HG03442 (cell line): ENCODE measurements at regions not wholly inside any gene's neighbourhood (a gene's known extent, or its start where the extent isn't known, plus 50 kb on each side); places are given as distances from the start of the nearest gene placed in this dataset.

ENCODE experiments used
- ATAC-seq: cut with Tn5 transposase; IDR thresholded peaks from one replicate; pipeline ENCODE4 v1.9.1; 2021; ENCODE audit warnings: mild to moderate bottlenecking, moderate library complexity; ENCODE audit not compliant: unreplicated experiment

DNA sequence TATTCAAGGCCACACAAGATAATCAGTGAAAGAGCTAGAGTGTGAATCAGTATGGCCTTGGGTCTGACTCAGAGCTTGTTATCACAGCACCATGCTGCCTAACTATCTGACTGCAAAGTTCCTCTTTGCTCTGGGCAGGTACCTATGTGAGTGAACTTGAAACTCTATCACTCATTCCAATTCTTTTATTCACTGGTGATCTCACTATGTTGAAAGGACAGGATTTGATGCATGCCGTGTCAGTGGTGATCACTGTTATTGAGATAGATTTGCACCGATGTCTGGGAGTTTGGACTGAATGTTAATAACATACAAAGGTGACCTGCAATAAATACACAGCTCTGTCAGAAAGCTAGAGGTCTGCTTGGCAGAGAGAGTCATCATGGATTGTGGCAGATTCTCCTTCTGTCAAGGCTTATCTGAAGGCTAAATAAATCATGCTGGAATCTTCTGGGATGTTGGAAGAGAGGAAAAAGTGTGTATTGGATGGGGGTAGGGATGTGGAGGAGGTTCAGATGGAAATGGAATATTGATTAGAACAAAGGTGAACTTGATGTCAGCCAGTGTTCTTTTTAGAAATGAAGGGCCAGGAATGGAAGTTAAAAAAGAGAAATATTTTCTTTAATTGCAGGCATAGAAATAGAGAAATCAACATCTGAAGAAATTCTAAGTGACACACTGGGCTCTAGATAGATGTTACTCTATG is 91.8 kb upstream of the TNC start:
- peak; percentile 64 for ATAC-seq

DNA sequence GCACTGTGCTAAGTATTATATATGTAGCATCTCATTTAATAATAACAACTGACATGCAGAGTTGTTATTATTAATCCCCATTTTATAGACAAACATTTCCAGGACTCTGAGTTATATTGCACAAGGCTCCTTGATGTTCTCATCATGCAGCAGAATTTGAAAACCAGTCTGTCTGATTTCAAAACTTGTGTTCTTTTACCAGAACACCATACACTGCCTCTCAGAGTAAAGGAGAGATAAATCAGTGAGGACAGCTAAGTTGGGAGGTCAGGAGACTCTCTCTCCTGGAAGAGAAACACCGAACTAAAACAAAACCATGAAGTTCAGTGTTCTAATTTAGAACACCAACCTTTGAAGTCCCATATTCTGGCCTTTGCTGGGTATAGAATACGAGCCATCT is 92.7 kb upstream of the TNC start:
- no peak for ATAC-seq

DNA sequence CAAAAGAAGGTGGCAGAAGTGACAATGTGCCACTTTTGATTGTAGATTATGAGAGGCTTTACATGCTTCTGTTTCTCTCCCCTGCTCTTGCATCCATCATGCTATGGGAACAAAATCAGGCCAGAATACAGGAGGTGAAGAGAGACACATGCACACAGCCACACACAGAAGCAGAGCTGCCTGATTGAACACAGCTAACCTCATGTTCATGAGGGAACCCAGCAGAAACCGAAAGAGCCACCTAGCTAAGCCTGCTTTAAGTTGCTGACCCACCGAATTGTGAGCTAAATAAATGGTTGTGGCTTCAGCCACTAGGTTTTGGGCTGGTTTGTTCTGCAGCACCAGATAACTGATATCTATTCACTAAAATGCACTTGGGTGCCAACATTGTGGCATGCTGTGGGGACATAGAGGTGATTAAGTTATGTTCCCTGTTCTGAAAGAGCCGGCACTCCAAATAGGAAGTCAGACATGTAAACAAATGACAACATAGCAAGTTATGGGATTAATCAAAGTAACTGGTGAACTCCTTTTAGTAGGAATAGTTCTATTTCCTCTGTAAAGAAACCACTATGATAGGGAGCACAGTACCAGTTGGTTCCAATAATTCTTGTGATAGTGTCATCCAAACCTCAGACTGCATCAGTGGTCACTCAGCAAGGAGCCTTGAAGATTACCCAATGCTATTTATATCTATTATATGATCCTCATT is 93.6 kb upstream of the TNC start:
- ATAC-seq: peak; percentile 59

DNA sequence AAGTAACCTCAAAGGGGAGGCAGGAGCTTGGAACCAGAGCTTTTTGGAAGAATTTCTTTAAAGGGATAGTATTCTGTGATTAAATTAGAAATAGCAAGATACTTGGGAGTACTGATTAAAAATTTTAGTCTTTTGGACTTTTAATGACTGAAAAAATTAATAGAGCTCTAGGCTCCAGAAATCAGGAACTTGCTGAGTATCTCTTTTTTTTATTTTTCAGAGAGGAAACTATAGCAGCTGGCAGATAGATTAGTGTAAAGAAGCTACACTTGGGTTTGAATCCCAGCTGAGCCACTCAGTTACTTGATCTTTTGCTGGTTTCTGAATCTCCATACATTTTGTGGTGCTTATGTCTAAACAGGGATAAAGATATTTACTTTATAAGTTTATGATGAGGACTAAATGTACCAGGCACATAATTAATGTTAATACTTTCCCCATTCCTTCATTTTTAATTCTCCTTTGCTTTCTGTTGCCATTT is 94.2 kb upstream of the TNC start:
- no peak for ATAC-seq

DNA sequence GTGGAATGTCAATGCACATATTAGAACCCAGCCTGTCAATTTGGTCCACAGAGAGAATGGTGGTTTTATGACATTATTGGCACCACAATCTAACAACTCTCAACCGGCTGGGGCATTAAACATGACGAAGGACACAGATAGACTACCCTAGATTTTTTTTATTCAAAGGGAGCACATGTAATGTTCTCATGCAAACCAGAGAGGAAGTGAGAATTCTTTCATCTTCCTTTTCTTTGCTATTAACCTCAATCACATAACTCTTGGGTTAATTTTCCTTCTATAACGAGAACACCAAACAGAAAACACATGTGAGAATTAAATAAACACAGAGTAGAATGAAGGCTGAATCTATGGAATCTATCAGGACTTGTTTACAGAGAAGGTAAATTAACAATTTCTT is 94.9 kb upstream of the TNC start:
- no peak for ATAC-seq

DNA sequence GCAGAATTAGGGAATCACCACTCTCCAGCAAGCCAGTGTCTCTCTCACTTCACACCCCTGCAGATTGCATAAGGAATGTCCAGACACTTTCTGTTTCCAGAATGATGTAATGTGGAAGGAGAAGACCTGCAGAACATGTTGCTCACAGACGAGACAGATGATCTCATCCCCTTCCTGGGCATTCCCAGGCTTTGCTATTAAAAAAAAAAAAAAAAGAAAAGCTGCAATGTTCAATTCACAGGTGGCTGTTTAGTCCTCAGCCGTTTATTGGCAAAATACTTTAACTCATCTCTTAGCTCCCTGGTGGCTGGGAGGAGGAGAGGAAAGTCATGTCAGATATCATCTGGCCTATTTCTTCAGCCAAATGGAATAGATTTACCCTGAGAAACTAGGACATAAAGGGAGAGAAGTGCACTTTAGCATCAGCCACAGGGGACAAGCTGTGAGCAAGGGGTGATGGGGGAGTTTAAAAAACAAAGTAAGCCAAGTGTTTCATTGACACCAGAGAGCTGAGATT is 95.9 kb upstream of the TNC start:
- ATAC-seq: no peak

DNA sequence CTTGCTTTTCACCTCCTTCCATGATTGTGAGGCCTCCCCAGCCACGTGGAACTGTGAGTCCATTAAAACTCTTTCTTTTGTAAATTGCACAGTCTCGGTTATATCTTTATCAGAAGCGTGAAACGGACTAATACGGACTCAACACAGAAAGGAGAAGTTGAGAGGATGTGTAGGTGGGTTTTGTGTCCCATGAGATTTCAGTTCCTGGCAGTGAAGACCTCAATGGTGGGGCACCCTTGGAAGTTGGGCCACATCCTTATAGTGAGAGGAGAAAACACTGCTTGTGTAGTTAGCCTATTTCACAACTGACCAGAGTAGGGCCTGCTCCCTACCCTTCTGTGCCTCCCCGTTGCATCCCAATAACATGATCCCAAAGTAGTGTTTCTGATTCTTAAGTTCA is 98.9 kb upstream of the TNC start:
- ATAC-seq: no peak

DNA sequence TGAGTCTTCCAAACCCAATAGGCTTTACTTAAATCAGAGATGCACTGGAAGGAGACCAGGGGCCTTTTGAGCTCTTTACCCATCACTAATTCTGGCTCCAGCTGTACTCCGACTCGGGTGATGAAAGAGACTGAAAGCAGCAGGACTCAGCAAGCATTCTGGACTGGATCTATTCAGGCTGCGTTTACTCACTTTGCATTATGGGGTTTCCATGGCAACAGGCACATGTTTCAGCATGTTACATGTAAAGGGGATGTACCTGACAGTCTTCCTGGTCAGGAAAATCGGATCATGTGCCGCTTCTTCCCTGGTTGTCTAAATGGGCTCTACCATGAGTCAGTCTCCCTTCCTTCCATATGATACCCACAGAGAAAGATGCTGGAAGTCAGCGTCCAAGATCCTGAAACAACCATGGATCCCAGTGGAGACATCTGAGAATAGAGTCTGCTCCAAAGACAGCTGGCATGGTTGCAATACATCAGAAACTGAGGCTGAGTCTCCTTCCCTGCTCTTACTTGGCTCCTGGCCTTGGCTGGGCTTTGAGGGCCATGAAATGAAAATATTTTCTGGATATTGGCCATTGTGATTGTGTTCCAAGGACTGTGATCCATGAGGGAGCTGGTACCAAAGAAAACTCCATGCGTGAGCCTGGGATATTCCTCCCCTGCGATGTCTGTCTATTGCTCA is 102.5 kb upstream of the TNC start:
- ATAC-seq: no peak

DNA sequence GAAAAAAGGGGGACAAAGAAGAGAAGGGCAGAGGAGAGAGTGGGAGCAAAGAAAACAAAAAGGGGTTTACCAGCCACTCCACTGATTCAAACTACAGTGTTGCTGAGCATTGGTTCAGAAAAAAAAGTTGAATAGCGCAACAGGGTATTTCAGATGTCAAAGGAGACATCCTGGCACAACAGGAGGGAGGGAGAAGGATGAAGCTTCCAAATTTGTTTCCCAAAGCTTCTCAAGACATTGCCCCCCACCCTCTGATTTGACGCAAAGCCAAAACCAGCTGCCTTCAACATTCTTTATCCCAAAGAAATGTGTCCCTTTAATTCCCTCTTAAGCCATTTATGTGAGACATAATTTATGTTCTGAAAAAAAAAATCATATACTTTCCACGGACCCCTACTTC is 105.5 kb upstream of the TNC start:
- no peak for ATAC-seq

DNA sequence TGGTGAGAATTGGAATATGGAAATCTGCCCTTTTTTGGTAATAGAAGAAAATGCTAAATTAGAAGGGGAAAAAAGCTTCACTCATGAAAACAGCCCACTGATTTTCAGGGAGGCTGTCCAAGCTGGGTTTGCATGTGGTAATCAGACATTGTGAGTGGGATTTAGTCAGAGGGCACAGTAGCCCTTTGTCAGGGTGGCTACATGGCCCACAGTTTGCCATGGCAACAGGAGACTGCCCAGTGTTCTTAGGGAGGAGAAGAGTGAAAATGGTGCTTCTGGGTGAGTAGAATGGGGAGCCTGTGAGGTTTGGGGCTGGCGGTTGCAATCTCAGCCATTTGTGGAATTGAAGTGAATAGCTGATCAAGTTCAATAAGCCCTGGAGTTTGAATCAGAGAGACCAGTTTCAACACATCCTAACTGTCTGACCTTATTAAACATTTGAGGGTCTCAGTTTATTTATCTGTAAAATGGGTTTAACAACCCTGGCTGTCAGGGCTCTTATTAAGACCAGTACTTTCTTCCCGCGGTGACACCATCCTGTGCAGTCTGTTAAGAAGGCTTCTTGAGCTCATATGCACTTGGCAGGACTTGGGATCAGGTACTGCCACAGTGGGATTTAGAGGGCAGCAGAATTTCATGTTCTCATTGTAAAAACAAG is 107.6 kb upstream of the TNC start:
- no peak for ATAC-seq

DNA sequence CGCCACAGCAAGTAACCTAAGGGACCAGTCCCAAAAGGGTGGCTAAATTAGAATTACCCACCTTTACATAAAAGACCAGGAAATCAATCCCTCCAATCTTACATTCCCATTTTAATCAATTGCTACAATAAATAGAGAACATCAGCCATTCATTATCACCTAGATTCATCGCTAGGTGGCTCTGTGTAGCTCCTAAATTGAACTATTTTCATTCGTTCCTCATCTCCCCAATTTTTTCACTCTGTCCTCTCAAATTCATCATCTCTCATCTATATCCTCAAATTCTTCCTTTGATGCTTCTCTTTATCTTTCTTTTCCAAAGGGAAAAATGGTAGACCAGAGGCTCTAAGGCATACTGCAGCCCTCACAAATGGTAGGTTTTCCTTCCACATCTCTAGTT is 108.2 kb upstream of the TNC start:
- ATAC-seq: no peak

DNA sequence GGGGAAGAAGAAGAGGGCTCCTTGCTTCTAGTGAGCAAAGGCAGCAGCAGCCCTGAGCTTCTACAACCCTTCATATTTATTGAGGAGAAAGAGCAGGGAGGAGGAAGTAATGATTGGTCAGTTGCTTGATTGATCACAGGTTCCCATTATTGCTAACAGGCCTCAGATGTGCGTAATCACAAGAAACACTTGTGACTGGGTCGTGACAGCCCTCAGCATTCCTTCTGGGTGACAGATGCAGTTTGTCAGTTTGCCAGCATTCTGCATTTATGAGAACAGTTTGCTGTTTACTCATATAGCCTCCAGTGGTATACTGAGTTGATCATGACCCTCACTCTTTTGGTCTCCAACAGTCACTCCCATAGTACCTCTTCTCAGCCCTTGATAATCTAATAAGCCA is 111.5 kb upstream of the TNC start:
- no peak for ATAC-seq

DNA sequence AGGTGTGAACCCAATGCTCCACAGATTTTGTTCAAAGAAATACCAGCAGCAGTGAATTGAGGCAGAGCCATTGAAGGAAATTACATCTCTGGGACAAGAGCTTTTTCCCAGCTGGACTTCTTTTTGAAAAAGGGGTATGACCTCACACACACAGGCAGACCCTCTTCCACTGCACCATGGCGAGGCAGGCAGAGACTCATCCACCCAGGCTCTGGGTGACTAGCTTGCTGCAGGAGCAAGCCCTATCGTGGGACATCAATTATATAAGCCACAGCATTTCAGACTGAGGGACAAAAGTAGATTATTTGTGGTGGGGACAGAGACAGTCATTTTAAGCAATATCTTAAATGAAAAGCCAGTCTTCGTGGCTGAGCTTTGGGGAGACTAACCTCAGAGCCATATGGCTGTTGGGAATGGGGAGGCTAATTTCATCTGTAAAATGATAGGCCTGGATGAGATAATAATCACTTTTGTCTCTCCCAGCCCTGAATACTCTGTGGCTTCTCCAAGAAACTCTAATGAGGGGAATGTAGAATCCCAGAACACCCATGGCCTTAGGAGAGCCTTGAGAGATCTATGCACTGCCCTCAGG is 113.1 kb upstream of the TNC start:
- no peak for ATAC-seq

DNA sequence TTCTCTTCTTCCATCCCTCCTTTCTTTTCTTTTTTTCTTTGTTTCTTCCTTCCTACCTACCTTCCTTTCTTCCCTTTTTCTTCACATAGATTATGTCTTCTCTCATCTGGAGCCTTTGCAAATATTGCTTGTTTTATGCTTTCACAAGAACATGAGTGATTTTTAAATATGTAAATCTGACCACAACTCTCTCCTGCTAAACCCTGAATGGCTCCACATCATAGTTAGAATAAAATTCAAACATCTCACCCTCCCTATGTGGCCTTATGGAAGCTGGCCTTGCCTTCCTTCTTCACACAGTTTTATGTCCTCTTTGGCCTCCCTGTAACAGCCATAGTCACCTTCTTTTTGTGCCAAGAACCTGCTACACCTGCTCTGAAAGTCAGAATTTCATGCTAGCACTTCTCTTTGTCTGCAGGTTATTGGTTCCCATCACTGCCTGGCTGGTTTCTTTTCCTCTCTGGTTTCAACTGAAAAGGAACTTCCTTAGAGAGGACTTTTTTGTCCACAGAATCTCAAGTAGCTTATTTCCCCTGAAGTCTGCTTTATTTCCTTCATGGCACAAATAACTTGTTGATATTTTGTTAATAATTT is 114.3 kb upstream of the TNC start:
- ATAC-seq: no peak

DNA sequence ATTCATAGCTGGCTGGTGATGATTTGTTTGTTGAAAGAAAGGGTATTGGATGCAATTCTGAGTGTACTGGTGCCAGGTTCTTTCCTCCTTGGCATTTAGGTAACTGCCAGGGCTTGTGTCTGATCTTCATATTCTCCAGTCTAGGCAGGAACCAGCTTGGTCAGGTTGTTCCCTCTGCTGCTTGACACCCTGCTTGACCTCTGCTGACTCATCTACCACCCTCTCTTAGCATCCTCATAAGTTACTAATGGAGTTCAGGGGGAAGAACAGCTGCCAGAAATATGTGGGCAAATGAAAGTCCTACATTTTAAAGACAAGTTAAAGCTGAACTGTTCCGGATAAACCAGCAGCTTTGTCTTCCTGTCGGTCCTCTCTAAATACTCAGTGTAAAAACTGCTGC is 116.1 kb upstream of the TNC start:
- peak; percentile 74 for ATAC-seq

DNA sequence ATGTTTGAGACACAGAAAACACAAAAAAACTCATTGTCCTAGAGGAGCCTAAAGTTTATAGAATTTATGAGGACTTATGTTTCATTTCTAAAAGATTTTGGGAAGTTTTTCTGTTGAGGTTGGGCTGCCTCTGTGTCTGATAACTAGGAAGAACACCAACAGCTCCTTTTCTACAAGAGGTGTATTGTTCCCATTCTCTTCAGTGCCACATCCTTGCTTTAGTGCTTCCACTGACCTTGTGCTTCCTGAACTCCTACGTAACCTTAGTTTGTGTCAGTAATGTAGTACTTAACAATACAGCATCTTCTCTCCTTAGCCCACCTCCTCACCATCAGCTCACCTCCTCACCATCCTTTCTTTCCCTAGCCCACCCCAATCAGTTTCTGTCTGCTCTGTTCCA is 117.3 kb upstream of the TNC start:
- no peak for ATAC-seq

DNA sequence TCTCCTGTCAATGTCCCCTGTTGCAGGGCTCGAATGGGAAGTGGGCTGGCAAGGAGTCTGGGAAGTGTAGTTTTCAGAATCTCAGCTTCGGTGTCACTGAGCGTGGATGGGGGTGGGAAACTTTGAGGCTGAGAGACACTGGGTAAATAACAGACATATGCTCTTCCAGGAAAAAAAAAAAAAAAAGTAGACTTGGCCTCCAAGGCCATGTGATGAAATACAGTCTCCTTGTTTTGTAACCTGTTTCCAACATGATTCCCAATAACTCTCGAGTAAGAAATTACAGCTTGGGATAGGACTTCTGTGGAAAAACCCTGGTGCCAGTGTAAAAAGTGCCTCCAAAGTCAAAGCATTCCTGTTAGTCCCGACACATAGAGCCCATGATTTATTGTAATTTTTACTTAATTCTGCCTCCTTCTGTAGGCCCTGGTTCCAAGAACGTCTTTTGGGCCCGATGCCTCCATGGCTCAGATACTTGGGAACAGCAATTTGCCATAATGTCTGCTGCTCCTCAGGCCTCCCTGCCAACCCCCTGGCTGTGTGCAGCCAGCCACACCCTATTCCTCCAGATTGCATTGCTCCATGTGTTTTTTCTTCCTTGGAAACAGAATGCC is 119.5 kb upstream of the TNC start:
- no peak for ATAC-seq

DNA sequence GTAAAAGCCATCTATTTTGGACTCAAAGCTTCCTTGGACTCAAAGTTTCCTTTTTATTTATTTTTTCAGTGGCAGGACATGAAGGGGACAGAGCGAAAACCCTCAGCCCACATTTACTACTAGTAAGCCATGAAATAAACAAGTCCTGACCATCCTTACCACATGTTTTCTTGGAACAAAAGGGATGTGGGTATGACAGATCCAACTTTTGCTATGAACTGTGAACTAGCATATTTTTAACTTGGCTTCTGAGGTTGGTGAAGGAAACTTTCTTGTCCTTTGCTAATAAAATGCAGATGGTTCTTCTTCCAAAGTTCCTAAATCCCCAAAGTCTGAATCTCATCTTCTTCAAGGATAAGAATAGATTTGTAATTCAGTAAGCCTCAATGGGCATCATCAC is 122.7 kb upstream of the TNC start:
- ATAC-seq: no peak

DNA sequence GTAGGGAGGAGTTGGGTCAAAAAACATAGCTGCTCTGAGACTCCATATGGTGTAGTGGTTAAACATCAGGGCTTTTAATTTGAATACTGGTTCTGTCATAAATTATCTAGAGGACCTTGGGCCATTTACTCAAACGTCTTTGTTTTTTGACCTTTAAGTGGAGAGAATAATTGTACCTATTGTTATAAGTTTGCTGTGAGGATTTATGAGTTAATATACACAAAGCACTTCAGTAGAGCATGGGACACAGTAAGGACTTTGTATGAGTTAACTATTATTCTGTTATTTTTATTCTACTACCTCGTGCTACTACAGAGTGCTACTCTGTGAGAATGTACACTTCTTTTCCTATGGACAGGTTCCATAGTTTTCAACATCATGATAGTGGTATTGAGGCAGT is 123.7 kb upstream of the TNC start:
- no peak for ATAC-seq

DNA sequence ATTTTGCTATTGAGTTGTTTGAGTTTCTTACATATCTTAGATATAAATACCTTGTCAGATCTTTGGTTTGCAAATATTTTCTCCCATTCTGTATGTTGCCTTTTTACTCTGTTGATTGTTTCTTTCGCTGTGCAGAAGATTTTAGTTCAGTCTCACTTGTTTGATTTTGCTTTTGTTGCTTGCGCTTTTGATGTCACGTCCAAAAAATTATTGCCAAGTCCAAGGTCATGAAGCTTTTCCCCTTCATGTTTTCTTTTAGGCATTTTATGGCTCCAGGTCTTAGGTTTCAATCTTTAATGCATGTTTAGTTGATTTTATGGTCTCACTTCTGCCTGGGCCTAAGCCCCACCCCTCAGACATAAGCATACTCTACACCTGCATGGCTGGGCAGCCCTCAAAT is 131.5 kb upstream of the TNC start:
- ATAC-seq: no peak
